Cardiac septum (tissue), 1 donor: ENCODE measurements at regions not wholly inside any gene's neighbourhood (a gene's known extent, or its start where the extent isn't known, plus 50 kb on each side); places are given as distances from the start of the nearest gene placed in this dataset.

Experiments
- DNase-seq: peaks from one replicate; pipeline ENCODE4 v3.0.0-alpha.2; 2020; ENCODE audit warnings: low spot score
- intact Hi-C: fragments of 100-400 bp; cut with DNase I; formaldehyde crosslinking; loops from one replicate; pipeline ENCODE4 v1.14.0; 2022
- donor health status: DM: no; HTN: no; CAD: no.

DNA sequence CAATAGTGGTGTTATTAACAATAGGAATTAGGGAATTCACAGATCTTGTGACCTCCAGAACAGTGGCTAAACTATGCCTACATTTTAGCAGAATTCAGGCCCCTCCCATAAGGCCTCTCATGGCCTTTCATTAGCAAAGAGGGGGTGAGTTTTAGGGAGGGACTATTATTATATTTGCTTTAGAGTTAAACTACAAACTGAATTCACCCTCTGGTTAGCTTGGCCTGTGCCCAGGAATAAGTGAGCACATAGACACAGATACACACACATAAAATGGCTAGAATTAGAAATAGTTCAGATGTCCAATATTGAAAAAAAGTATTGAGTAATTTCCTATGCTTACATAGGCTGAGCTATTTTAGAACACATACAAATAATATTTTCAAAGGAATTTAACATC, 818.8 kb upstream of the COBL start:
- no peak for DNase-seq
- intact Hi-C loops, result no loop called here

DNA sequence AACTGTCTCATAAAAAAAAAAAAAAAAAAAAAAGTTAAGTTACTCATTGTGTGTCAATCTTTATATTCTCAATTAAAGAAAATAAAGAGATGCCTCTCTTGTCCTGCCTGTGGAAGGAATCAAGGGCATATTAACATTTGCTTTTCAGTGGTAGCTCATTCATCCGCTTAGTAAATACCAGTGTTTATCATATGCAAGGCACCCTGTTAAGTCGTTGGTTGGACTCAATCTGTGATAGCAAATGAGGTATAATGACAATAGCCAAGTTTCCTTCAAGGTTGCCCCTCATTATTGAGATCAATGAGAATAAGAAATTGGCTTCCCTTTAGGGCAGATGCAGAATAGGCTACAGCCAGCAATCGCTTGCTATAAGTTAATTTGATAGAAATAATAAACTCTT, 812.7 kb upstream of the COBL start:
- no peak for DNase-seq
- intact Hi-C loops, result no loop called here

GRCh38 chr7:52120912-52121311, 804.3 kb upstream of the COBL start:
- intact Hi-C loops, result no loop called here
- DNase-seq, result no peak

DNA sequence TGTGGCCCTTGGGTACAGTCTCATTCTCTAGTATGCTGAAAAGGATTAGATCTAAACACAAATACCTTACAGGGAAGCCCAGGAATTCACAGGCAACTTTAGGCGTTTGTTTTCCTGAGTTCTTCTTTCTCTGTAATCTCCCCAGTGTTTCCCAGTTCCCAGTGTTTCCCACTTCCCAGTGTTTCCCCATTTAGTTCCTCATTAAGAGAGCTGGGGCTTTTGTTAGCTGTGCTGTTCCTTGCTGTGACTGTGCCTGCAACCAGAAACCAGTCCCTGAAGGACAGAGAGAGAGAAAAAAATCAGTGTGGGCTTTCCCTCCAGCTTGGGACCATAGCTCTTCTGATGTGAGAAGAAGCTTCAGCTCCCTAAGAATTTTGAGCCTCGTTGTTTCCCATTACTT, 802.9 kb upstream of the COBL start:
- intact Hi-C loops, result loop anchor here (10.0 kb wide), 1 partner anchor 55 kb away; no protein-coding TSS in a partner anchor
- no peak for DNase-seq

GRCh38 chr7:52114509-52114908, 797.9 kb upstream of the COBL start:
- intact Hi-C loops, result loop anchor here (10.0 kb wide), 1 partner anchor 60 kb away; no protein-coding TSS in a partner anchor
- DNase-seq, result no peak

DNA sequence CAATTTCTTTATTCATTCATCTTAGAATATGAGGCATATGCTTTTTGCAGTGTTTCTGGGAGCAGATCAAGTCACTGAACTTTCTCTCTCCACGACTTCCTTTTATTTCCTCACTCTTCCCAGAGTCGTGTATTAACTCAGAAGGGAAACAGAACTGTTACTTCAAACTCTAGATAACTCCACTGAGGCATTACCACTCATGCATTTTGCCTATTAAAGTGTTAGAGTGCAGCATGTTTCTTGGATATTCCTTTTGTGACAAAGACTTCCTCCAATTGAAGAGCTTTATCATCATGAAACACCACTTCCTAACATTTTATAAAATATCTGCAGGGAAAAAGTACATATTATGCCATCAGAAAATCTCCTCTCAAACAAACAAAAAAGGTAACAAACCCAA, 797.4 kb upstream of the COBL start:
- no peak for DNase-seq
- intact Hi-C loops, result loop anchor here (10.0 kb wide), 1 partner anchor 61 kb away; no protein-coding TSS in a partner anchor

- no peak for DNase-seq
- intact Hi-C loops, result no loop called here
Observed at GRCh38 chr7:52107355-52107754, 790.7 kb upstream of the COBL start.

DNA sequence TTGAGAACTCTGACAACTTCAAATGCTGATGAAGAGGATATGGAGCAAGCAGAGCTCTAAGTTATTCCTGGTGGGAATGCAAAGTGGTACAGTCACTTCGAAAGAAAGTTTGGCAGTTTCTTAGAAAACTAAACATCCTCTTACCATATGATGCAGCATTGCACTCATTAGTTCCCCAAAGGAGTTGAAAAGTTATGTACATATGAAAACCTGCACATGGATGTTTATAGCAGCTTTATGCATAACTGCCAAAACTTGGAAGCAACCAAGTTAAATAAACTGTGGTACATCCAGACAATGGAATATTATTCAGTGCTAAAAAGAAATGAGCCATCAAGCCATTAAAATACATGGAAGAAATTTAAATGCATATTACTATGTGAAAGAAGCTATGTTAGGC, 779.3 kb upstream of the COBL start:
- no peak for DNase-seq
- intact Hi-C loops, result no loop called here

DNA sequence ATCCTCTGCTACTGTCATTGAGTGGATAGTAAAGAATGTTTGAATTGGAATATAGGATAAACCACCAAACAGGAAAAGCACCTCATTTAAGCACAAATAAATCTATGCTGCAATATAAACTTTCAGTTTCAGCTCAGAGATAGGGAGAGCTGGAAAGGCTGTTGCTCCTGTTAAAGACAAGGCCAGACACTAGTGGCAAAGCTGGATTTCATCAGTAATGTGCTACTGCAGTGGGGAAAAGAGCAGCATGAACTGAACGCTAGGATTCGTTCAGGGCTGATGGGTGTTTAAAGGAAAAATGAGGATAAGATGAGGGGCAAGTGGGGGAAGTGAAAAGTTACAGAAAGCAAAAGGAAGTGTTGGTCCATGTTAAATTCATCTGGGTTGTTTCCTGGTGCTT, 775.4 kb upstream of the COBL start:
- intact Hi-C loops, result no loop called here
- DNase-seq, result no peak

- DNase-seq, result no peak
- intact Hi-C loops, result no loop called here
Observed at GRCh38 chr7:52091101-52091500, 774.5 kb upstream of the COBL start.

GRCh38 chr7:52088008-52088901, 771.6 kb upstream of the COBL start:
- no peak for DNase-seq
- intact Hi-C loops, result no loop called here

DNA sequence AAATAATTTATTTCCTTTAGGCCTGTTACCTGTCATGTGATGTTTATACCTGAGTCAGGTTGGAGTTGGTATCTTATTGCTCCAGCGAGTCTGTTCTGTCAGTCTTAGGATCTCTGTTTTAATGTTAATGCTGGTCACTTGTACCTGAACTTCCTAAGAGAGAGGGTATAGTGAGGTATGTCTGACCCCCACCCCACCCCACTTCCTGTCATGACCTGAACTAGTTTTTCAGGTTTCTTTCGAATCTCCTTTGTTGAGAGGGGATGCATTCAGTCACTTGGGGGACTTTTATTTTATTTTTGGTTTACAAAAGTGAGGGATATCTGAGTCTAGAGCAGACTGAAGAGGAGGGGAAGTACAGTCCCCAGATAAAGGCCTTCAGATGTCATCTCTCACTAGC, 769.0 kb upstream of the COBL start:
- no peak for DNase-seq
- intact Hi-C loops, result no loop called here

DNA sequence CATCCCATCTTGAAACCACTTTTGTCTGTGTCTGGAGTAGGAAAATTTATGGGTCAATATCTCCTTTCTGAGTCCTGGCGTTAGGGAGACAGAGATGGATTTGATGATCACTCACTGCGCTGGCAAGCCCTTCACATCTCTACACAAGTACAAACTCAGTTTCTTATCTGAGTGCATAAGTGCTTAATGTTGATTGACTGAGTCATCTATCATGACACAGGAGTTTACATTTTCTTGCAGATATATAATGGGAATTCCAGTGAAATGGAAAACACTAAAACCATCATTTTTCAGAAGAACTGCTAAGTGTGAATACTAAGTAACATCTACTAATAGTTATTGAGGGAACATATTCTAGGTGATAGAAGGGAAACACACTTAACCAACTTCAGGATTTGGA, 763.9 kb upstream of the COBL start:
- intact Hi-C loops, result no loop called here
- DNase-seq, result no peak

- intact Hi-C loops, result no loop called here
- DNase-seq, result no peak
Observed at GRCh38 chr7:52079726-52080125, 763.1 kb upstream of the COBL start.

DNA sequence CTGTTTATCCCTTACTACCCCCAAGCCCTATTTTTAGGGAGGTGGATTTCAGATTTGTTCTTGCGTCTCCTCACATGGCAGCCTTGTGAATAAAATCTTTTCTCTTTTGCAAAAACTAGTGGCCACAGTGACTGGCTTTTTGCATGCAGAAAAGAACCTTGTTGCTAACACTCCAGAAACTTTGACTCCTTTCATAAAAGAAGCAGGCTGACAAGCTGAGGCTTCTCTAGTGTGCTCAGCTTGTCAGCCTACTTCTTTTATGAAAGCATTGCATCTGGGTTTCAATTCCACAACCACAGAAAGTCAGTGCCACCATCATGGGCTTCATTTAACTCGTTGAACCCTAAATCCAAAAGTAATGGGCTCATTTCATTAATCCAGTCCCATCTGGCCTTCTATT, 761.0 kb upstream of the COBL start:
- no peak for DNase-seq
- intact Hi-C loops, result no loop called here

DNA sequence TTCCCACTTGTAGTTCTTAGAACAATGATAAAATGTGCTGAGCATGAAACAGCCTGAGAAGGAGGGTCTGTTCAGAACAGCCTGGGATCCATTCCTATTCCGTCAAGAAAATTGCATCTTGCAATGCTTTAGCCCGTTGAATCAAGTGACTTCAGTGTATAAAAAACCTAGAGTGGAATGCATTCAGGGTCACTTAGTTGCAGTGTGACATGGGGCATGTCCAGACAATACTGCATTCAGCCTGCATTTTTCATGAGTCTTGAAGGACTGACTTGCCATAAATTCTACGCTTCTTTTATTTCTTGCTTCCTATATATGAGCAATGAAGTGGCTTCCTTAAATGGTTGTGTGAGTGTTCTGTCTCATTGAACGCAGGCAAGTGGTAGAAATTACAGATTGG, 758.3 kb upstream of the COBL start:
- intact Hi-C loops, result no loop called here

DNA sequence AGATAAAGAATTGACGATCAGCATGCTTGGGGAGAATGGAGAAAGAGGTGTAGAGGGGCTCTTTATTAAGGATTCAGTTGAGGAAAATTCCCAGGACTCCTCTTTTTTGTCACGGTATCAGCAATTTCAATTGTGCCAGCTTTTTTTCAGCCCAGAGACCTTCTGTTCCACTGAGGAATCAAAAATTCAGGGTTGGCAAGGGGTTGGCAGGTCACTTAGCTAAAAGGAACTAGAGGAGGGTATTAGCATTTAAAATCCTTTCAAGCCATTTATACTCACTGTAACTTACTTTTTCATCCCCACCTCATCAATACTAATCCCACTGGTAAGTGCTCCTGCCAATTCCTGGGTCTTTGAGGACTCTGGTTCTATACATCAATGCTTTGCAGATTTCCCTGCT, 757.5 kb upstream of the COBL start:
- no peak for DNase-seq
- intact Hi-C loops, result no loop called here

More for the DNA sequence above, 758.3 kb upstream of the COBL start:
- DNase-seq, result no peak

DNA sequence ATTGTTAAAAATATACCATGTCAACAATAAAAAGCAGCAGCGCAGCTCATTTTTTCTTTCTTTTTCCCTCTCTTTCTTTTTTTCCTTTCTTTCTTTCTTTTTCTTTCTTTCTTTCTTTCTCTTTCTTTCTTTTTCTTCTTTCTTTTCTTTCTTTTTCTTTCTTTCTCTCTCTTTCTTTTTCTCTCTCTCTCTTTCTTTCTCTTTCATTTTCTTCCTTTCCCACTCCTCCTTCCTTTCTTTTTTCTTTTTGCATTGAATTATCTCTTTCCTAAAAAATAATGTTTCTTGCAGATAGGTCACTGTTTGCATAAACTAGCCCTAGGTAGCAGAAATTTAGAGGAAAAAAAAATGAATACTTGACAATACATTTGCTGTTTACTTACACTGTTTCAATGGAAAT, 755.1 kb upstream of the COBL start:
- DNase-seq, result no peak
- intact Hi-C loops, result no loop called here

GRCh38 chr7:52064493-52064892, 747.9 kb upstream of the COBL start:
- intact Hi-C loops, result no loop called here

GRCh38 chr7:52061666-52062065, 745.1 kb upstream of the COBL start:
- intact Hi-C loops, result no loop called here
- no peak for DNase-seq

More at GRCh38 chr7:52064493-52064892, 747.9 kb upstream of the COBL start:
- no peak for DNase-seq

DNA sequence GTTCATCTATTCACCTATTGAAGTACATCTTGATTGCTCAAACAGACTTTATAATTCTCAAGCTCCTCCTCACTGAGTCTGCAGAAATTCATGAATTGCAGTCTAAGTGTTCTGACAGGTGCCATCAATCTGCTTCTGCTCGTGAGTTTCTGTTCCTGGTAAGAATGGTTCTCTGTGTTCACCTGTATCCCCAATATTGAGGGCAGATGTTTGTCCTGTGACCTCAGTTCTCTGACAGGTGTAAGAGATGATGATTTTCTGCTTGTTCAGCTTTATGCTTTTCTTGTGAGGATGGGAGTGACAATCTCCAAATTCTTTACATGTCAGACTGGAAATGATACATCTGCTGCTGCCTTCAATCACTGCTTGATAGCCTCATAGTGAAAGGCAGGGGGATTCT, 736.9 kb upstream of the COBL start:
- DNase-seq, result no peak
- intact Hi-C loops, result no loop called here

GRCh38 chr7:52030722-52031121, 714.1 kb upstream of the COBL start:
- intact Hi-C loops, result no loop called here
- DNase-seq, result no peak
